ENCODE measurements at regions not wholly inside any gene's neighbourhood (a gene's known extent, or its start where the extent isn't known, plus 50 kb on each side); places are given as distances from the start of the nearest gene placed in this dataset.

DNA sequence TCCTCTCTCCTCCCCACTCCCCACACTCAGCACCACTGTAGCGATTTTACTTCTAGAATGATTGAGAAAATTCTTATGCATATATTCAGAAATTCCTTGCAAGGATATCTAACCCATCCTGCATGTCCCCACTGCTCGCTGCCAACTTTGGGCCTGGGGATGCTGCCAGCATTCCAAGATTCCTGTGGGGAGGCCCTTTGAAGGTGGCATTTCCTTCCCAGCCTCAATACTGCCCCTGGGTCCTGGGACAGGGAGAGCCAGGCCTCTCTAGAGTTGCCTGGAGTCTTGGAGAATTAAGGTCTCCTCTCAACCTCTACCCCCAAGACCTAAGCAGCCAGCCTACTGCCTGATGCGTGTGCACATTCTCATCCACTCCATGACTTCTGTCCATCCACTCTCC, 303.5 kb downstream of the NEBL start:
- TF ChIP-seq CTCF (optimal IDR thresholded peaks at IDR 0.05 in 1 of 3, IDR thresholded peaks at IDR 0.05 in 1 of 3, conservative IDR thresholded peaks at IDR 0.05 in 1 of 3; ENCODE audit: extremely low read depth in 1 of 3, insufficient read depth in 2 of 3, low read length in 3 of 3) (no peak), EZH2 (IDR thresholded peaks at IDR 0.05; ENCODE audit: low read length) (no peak)

Data from keratinocyte (primary cell).